ENCODE measurements at regions not wholly inside any gene's neighbourhood (a gene's known extent, or its start where the extent isn't known, plus 50 kb on each side); places are given as distances from the start of the nearest gene placed in this dataset.
"Not testable (repeated sequence)": the region's sequence is repeated elsewhere in the genome, so short reads cannot be mapped to it uniquely, and the experiment has no call there.

DNA sequence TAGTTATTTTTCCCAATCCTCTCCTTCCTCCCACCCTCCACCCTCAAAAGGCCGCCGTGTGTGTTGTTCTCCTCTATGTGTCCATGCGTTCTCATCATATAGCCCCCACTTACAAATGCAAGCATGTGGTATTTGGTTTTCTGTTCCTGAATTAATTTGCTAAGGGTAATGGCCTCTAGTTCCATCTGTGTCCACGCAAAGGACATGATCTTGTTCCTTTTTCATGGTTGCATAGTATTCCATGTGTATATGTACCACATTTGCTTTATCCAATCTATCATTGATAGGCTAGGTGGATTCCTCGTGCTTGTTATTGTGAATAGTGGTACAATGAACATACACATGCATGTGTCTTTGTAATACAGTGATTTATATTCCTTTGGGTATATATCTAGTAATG lies 1193.7 kb downstream of the RPA4 start:
- H3K27me3 ChIP-seq (ENCODE audit: control insufficient read depth, insufficient read depth, low read length), result no peaks in the 10 kb centered on the region
- H3K4me3 ChIP-seq (ENCODE audit: low read length), result no peak overlapping the region
- DNase-seq, result no peak
- H3K36me3 ChIP-seq (ENCODE audit: control insufficient read depth, insufficient read depth, low read length), result no peaks in the 10 kb centered on the region
- H3K4me1 ChIP-seq (ENCODE audit: control insufficient read depth, insufficient read depth, low read length), result no peaks in the 10 kb centered on the region
- WGBS (ENCODE audit: insufficient coverage), result no CpG with 5 or more reads among the region's 5 CpGs
- H3K9me3 ChIP-seq (replicated peaks; ENCODE audit: control insufficient read depth, low read depth, low read length), result no peaks in the 10 kb centered on the region
- H3K27ac ChIP-seq (ENCODE audit: low read length), result no peak overlapping the region

DNA sequence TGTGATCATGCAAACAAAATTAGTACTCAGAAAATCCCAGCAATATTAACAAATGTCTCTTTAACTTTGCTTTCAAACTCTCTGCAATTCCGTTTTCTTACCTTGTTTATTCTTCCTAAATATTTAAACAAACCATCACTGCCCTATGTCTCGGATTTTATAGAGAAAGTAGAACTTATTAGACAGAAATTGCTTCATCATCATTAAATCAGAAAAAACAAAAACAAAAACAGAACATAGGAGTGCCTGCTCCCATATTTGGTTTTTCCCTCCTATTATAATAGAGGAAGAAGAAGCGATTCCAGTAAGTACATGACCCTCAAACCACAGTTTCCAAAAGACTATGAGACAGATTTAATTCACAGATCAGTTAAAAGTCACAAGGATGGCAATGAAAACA lies 1228.0 kb downstream of the RPA4 start:
- Histone ChIP-seq H3K4me3 (ENCODE audit: low read length) (no peak overlapping the region), H3K4me1 (ENCODE audit: control insufficient read depth, insufficient read depth, low read length) (no peaks in the 10 kb centered on the region), H3K9me3 (replicated peaks; ENCODE audit: control insufficient read depth, low read depth, low read length) (no peaks in the 10 kb centered on the region), H3K27ac (ENCODE audit: low read length) (no peak overlapping the region), H3K27me3 (ENCODE audit: control insufficient read depth, insufficient read depth, low read length) (no peaks in the 10 kb centered on the region), H3K36me3 (ENCODE audit: control insufficient read depth, insufficient read depth, low read length) (no peaks in the 10 kb centered on the region)
- WGBS (ENCODE audit: insufficient coverage), result no CpG with 5 or more reads among the region's 3 CpGs
- DNase-seq, result no peak

DNA sequence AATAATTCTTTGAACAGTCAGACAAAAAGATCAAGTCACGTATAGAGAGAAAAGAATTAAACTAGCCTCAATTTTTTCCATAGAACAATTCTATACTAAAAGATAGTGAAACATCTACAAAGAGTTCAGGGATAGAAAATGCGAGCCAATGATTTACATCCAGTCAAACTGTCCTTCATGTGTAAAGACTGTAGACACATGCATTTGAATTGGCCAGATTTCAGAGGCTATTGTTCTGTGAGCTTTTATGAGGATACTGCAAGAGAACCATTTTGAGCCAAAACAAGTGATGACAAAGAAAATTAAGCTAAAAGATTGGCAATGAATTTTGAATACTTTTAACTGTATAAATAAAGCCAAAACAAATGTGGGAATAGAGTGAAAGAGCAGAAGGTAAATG lies 1230.3 kb downstream of the RPA4 start:
- no peak overlapping the region for H3K27ac ChIP-seq (ENCODE audit: low read length)
- no peaks in the 10 kb centered on the region for H3K36me3 ChIP-seq (ENCODE audit: control insufficient read depth, insufficient read depth, low read length)
- WGBS (ENCODE audit: insufficient coverage), result no CpG with 5 or more reads among the region's 2 CpGs

DNA sequence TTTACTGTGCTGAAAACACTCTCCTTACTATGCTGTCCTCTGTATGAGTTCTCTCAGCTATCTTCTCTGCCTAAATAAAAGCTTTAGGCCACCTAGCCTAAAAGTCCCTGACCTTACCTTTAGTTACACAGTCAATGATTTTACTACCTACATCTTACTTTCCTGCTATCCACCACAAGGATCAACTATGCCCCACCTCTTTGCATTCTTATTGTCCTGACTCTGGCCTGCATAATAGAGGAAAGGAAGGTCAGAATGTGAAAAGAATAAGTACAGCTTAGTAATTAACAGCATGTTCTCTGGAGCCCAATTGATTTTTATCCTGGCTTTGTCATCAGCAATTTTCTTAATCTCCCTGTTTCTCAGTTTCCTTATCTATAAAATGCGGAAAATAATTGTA lies 1257.8 kb downstream of the RPA4 start:
- no CpG with 5 or more reads among the region's 1 CpG for WGBS (ENCODE audit: insufficient coverage)
- Histone ChIP-seq H3K27me3 (ENCODE audit: control insufficient read depth, insufficient read depth, low read length) (no peaks in the 10 kb centered on the region), H3K27ac (ENCODE audit: low read length) (no peak overlapping the region), H3K36me3 (ENCODE audit: control insufficient read depth, insufficient read depth, low read length) (no peaks in the 10 kb centered on the region), H3K9me3 (replicated peaks; ENCODE audit: control insufficient read depth, low read depth, low read length) (no peaks in the 10 kb centered on the region), H3K4me1 (ENCODE audit: control insufficient read depth, insufficient read depth, low read length) (no peaks in the 10 kb centered on the region), H3K4me3 (ENCODE audit: low read length) (no peak overlapping the region)
- DNase-seq, result no peak

More for the DNA sequence above, 1230.3 kb downstream of the RPA4 start:
- Histone ChIP-seq H3K4me3 (ENCODE audit: low read length) (no peak overlapping the region), H3K27me3 (ENCODE audit: control insufficient read depth, insufficient read depth, low read length) (peaks cover 2% of the 10 kb centered on the region), H3K9me3 (replicated peaks; ENCODE audit: control insufficient read depth, low read depth, low read length) (no peaks in the 10 kb centered on the region), H3K4me1 (ENCODE audit: control insufficient read depth, insufficient read depth, low read length) (no peaks in the 10 kb centered on the region)
- DNase-seq, result no peak

DNA sequence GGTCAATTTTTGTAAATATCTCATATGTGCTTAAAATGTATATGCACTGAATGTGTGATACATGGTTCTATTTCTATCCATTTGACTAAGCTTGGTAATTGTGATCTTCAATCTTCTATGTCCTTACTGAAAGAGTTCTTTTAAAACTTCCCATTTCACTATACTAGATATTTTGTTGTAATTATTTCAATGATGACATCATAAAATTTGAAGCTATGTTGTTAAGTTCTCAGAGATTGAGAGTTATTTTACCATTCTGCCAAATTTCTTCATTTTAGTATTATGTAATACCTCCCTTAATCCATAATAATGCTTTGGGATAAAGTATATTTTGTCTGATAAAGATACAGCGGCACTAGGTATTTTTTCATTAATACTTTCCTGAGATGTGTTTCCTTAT lies 1307.3 kb downstream of the RPA4 start:
- no peaks in the 10 kb centered on the region for H3K4me1 ChIP-seq (ENCODE audit: control insufficient read depth, insufficient read depth, low read length)
- no peaks in the 10 kb centered on the region for H3K36me3 ChIP-seq (ENCODE audit: control insufficient read depth, insufficient read depth, low read length)
- peaks cover 2% of the 10 kb centered on the region for H3K27me3 ChIP-seq (ENCODE audit: control insufficient read depth, insufficient read depth, low read length)
- H3K9me3 ChIP-seq (replicated peaks; ENCODE audit: control insufficient read depth, low read depth, low read length), result no peaks in the 10 kb centered on the region
- WGBS (ENCODE audit: insufficient coverage), result no CpG with 5 or more reads among the region's 1 CpG
- no peak overlapping the region for H3K27ac ChIP-seq (ENCODE audit: low read length)
- no peak for DNase-seq
- no peak overlapping the region for H3K4me3 ChIP-seq (ENCODE audit: low read length)

DNA sequence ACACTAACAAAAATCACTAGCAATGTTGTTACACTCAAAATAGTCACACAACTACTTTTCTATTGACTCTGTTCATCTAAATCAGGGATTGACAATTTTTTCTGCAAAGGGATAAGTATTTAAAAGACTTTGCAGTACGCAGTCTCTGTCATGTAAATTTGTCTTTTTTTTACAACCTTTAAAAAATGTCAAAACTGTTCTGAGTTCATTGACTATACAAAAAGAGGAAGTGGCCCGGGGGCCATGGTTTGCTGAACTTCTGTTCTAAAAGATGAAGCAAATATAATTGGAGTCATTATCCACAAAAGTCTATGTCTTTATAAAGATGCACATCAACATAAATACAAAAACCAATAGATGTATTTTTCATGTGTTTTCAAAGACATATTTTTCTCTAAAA lies 1310.3 kb downstream of the RPA4 start:
- Histone ChIP-seq H3K4me1 (ENCODE audit: control insufficient read depth, insufficient read depth, low read length) (no peaks in the 10 kb centered on the region), H3K27me3 (ENCODE audit: control insufficient read depth, insufficient read depth, low read length) (no peaks in the 10 kb centered on the region), H3K9me3 (replicated peaks; ENCODE audit: control insufficient read depth, low read depth, low read length) (no peaks in the 10 kb centered on the region), H3K4me3 (ENCODE audit: low read length) (no peak overlapping the region), H3K36me3 (ENCODE audit: control insufficient read depth, insufficient read depth, low read length) (no peaks in the 10 kb centered on the region), H3K27ac (ENCODE audit: low read length) (no peak overlapping the region)
- DNase-seq, result no peak
- no CpG with 5 or more reads among the region's 2 CpGs for WGBS (ENCODE audit: insufficient coverage)

DNA sequence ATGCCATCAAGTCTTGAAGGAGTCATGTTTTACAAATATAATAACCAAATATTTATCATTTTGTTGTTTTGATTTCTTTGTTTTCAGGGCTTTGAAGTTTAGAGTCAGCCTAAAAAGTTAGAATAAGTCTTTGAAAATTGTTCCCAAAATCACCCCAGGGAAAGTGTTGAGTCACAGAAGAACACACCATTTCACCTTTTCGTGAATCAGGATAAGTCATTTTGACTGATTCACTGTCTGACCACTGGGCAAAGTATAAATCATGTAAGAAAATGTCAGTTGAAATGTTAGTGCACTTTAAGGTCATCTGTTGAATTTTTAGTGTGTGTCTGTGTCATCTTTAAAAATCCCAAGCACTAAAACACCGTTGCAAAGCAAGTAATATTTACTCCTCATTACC lies 1320.1 kb downstream of the RPA4 start:
- Histone ChIP-seq H3K4me3 (ENCODE audit: low read length) (no peak overlapping the region), H3K36me3 (ENCODE audit: control insufficient read depth, insufficient read depth, low read length) (no peaks in the 10 kb centered on the region), H3K27me3 (ENCODE audit: control insufficient read depth, insufficient read depth, low read length) (no peaks in the 10 kb centered on the region), H3K4me1 (ENCODE audit: control insufficient read depth, insufficient read depth, low read length) (no peaks in the 10 kb centered on the region), H3K27ac (ENCODE audit: low read length) (no peak overlapping the region), H3K9me3 (replicated peaks; ENCODE audit: control insufficient read depth, low read depth, low read length) (no peaks in the 10 kb centered on the region)
- DNase-seq, result no peak
- no CpG with 5 or more reads among the region's 2 CpGs for WGBS (ENCODE audit: insufficient coverage)

DNA sequence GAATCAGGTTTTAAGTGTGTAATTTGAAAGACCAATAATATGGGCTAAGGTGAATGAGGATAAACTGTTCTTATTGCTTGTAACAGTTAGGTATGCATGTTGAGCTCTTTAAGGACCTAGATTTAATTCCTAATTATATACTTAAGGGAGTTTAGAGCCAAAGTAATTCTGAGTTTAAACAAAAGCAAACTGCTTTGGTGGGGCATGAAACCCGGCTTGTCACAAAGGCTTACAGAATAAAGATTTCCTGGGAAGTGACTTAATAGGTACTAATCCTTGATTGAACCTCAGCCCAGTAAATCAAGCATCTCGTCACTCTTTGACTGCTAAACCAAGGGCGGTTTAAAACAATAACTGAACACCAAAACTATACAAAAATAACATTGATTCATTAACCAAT lies 1324.2 kb downstream of the RPA4 start:
- H3K36me3 ChIP-seq (ENCODE audit: control insufficient read depth, insufficient read depth, low read length), result no peaks in the 10 kb centered on the region
- H3K27me3 ChIP-seq (ENCODE audit: control insufficient read depth, insufficient read depth, low read length), result peaks cover 5% of the 10 kb centered on the region
- no peak for DNase-seq
- no peaks in the 10 kb centered on the region for H3K9me3 ChIP-seq (replicated peaks; ENCODE audit: control insufficient read depth, low read depth, low read length)
- WGBS (ENCODE audit: insufficient coverage), result no CpG with 5 or more reads among the region's 3 CpGs
- H3K4me3 ChIP-seq (ENCODE audit: low read length), result no peak overlapping the region
- no peak overlapping the region for H3K27ac ChIP-seq (ENCODE audit: low read length)
- no peaks in the 10 kb centered on the region for H3K4me1 ChIP-seq (ENCODE audit: control insufficient read depth, insufficient read depth, low read length)

DNA sequence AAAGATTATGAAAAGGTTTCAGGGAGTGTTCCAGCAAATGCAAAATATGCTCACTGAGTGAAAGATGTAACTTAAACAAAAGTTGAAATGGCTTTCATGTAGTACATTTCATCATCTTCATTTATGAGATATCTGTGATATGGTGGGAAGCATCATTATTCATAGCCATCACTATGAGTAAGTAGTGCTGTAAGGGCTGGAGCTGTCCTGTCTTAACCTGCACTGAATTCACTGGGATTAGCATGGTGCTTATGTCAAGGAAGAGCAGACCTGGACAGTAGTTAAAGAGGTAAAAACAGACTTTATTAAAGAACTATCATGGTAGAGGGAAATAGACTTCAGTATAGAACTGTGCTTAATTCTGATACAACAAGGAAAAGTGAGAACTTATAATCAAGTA lies 1347.3 kb downstream of the RPA4 start:
- Histone ChIP-seq H3K9me3 (replicated peaks; ENCODE audit: control insufficient read depth, low read depth, low read length) (no peaks in the 10 kb centered on the region), H3K4me1 (ENCODE audit: control insufficient read depth, insufficient read depth, low read length) (no peaks in the 10 kb centered on the region), H3K27ac (ENCODE audit: low read length) (no peak overlapping the region), H3K4me3 (ENCODE audit: low read length) (no peak overlapping the region), H3K36me3 (ENCODE audit: control insufficient read depth, insufficient read depth, low read length) (no peaks in the 10 kb centered on the region), H3K27me3 (ENCODE audit: control insufficient read depth, insufficient read depth, low read length) (no peaks in the 10 kb centered on the region)
- no peak for DNase-seq

DNA sequence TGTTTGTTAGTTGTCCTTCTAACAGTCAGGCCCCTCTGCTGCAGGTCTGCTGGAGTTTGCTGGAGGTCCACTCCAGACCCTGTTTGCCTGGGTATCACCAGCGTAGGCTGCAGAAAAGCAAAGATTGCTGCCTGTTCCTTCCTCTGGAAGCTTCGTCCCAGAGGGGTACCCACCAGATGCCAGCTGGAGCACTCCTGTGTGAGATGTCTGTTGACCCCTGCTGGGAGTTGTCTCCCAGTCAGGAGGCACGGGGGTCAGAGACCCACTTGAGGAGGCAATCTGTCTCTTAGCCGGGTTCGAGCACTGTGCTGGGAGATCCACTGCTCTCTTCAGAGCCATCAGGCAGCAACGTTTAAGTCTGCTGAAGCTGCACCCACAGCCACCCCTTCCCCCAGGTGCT lies 1356.4 kb downstream of the RPA4 start:
- 91% methylated on average over 6 of the region's 6 CpGs for WGBS (ENCODE audit: insufficient coverage)
- H3K36me3 ChIP-seq (ENCODE audit: control insufficient read depth, insufficient read depth, low read length); H3K27ac ChIP-seq (ENCODE audit: low read length); H3K4me3 ChIP-seq (ENCODE audit: low read length); H3K9me3 ChIP-seq (replicated peaks; ENCODE audit: control insufficient read depth, low read depth, low read length); H3K4me1 ChIP-seq (ENCODE audit: control insufficient read depth, insufficient read depth, low read length); DNase-seq; H3K27me3 ChIP-seq (ENCODE audit: control insufficient read depth, insufficient read depth, low read length): not testable (repeated sequence)

DNA sequence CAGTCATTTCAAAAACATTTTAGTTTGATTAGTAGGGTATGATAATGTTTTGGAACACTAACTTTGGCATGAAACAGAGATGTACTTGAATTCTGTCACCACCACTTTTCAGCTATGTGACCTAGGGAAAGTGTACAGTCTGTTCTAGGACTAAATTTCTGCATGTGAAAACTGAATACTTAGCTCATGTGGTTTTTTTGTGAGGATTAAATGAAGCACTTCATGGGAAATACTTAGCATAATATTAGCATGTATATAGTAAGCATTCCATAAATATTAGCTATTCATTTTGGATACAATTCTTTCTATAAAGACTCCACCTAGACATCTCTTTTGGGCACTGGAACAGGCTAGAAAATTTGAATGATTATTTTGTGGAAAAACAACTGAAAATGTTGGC lies 1379.4 kb downstream of the RPA4 start:
- Histone ChIP-seq H3K27me3 (ENCODE audit: control insufficient read depth, insufficient read depth, low read length) (peaks cover 4% of the 10 kb centered on the region), H3K9me3 (replicated peaks; ENCODE audit: control insufficient read depth, low read depth, low read length) (no peaks in the 10 kb centered on the region), H3K36me3 (ENCODE audit: control insufficient read depth, insufficient read depth, low read length) (no peaks in the 10 kb centered on the region), H3K4me3 (ENCODE audit: low read length) (no peak overlapping the region), H3K4me1 (ENCODE audit: control insufficient read depth, insufficient read depth, low read length) (no peaks in the 10 kb centered on the region), H3K27ac (ENCODE audit: low read length) (no peak overlapping the region)
- peak; percentile 7 for DNase-seq

Measured in muscle of leg (tissue), 3 donors.